GM21723 (cell line): ENCODE measurements at regions not wholly inside any gene's neighbourhood (a gene's known extent, or its start where the extent isn't known, plus 50 kb on each side); places are given as distances from the start of the nearest gene placed in this dataset.
"Not testable (repeated sequence)": the region's sequence is repeated elsewhere in the genome, so short reads cannot be mapped to it uniquely, and the experiment has no call there.

Source experiments
- ATAC-seq: cut with Tn5 transposase; IDR thresholded peaks from one replicate; pipeline ENCODE4 v1.9.1; 2021; ENCODE audit warnings: mild to moderate bottlenecking, moderate library complexity; ENCODE audit not compliant: unreplicated experiment

DNA sequence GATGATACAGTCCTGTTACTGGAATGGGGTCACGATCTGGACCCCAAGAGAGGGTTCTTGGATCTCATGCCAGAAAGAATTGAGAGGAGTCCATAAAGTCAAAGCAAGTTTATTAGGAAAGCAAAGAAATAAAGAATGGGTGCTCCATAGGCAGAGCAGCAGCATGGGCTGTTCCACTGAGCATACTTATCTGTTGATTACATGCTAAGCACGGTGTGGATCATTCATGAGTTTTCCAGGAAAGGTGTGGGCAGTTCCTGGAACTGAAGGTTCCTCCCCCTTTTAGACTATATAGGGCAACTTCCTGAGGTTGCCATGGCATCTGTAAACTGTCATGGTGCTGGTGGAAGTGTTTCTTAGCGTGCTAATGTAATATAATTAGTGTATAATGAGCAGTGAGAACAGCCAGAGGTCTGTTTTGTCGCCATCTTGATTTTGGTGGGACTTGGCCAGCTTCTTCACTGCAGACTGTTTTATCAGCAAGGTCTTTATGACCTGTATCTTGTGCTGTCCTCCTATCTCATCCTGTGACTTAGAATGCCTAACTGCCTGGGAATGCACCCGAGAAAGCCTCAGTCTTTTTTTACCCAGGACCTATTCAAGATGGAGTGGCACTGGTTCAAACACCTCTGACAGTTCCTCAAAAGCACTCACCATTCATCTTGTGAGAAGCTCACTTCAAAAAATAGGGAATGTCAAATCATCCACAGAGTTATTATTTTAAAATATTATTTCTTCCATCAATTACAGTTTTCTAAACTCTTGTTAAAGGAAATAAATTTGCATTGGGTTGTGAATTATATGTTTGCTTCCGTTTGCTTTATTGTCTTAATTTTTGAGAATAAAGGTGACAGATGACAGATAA is 1358.8 kb upstream of the TMEM132C start:
- no peak for ATAC-seq

DNA sequence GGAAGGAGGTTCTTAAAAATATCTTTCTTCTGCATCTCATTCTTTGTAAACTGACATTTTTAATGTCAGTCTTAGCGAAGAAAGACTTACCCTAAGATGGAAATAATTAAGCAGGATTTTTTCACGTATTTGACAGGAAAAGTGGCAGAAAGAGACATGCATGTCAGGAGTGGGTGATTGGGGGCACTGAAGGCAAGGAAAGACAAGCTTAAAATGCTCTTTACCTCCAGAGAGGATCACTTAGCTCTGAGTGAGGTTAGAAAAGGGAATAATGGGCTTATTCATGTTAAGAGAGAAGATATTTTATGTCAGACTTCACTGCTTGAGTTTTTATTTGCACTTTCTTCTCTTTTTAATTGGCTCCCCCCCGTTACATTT is 1358.2 kb upstream of the TMEM132C start:
- ATAC-seq, result no peak

GRCh38 chr12:126910570-126910969 is 1356.4 kb upstream of the TMEM132C start:
- ATAC-seq, result no peak

DNA sequence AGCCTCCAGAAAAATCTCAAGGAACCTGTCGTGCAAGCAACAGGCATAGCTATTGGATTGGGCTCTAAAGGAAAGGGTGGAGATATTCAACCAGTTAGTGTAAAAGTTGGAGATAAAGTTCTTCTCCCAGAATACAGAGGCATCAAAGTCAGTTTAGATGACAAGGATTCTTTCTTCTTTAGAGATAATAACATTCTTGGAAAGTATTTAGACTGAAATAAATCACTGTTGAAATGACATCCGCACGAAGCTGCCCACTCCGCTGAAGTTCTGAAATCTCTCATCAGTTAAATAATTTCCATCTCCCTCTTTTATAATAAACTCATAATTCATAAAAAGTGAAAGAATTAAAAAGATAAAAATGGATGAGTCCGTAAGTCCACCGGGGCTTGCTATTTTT is 1354.9 kb upstream of the TMEM132C start:
- no peak for ATAC-seq

DNA sequence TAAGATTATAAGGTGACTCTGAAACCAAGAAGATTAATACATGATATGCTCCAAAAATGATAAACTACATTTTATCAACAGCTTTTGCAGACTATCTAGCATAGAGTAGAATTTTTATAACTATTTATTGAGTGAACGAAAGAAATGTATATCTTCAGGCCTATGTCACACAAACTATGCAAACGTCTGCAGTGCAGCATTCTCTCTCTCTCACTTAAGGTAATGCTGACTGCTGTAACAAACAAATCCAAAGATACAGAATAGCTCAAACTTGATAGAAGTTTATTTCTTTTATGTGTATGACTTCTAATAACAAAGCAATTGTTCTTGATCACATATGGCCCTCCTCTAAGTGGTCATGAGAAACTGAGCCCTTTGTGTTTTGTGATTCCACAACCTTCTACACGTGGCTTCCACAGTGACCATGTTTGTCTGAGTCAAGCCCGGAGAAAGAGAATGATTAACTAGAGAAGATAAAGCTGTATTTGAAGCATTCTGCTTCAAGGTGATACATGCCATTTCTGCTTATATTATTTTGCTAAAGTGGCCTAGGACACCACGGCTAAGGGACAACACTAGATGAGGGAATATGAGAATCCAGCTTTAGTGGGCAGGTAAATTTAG is 1352.7 kb upstream of the TMEM132C start:
- no peak for ATAC-seq

DNA sequence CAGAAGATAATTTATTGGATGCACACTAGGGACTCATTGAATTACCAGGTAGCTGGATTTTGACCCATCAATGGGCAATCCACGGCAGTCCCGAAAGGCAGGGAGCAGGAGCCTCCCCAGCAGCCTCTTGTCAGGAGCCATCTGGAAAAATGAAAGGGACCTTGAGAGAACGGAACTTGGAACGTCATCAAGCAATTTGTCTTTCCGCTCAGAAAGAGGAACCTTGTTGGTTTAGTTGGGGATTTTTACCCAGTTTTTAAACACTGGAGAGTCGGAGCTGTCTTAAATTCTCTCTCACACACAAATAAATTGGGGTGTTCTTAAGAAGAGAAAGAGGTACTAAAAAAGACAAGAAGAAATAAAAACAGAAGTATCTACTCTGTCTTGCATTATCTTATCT is 1351.7 kb upstream of the TMEM132C start:
- no peak for ATAC-seq

DNA sequence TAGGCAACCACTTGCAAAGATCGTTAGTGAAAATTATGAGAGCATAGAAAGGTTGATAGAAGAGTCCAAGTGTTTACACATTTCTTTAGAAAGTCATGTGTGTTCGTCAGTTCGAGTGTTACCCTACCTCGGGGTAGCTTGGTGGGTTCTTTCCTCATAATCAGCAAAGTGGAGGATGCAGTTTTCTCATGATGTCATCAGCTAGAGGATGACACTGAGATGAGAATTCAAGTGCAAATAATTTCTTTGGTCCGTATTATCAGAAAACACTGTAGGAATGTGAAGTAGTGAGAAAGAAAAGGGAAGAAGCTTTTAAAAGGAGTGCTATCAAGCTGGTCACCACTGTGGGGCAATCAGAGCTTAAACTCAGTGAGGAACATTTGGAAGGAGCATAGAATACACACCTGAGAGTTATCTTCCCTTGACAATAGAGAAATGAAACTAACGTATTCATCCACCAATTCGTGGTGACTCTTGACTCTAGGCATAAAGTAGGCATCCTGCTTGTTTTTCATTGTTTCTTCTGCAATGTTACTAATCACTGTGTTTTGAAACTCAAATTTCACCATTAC is 1340.9 kb upstream of the TMEM132C start:
- no peak for ATAC-seq

- no peak for ATAC-seq
Observed at GRCh38 chr12:126930234-126930633, 1336.7 kb upstream of the TMEM132C start.

DNA sequence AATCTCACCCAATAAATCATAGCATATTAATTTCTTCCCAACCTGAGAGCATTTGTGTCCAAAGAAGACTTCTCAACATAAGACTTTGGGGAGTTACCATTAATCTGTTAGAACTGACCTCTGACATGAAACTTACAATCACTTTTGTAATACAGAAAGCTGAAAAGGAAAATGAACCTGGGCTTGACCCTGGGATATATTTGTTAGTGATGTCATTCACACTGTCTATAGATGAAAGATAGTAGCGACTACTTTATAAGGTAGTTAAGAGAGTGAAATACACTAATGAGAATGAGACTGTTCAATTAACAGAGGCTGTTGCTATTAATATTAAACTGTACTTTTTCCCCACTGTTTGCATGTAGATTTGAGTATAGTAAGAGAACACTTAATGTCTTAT is 1334.8 kb upstream of the TMEM132C start:
- no peak for ATAC-seq

GRCh38 chr12:126935435-126935834 is 1331.5 kb upstream of the TMEM132C start:
- ATAC-seq, result no peak

GRCh38 chr12:126936181-126936851 is 1330.7 kb upstream of the TMEM132C start:
- ATAC-seq, result no peak

DNA sequence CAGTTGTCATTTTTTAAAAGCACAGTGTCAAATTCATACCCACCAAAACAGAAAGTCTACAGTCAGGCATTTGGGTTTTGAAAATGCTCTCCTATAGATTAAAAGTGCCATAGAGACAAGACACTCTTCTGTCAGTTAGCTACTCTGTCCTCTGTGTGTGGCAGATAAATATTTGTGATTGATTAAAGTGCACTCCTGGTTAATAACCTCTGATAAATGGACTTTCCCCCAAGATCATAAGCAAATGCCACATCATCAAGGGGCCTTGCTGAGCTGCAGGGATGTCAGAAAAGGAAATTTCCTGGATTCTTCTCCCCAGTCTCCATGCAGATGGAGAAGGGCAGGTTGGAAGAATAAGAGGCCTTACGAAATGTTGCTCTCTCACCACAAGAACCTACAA is 1329.5 kb upstream of the TMEM132C start:
- no peak for ATAC-seq

DNA sequence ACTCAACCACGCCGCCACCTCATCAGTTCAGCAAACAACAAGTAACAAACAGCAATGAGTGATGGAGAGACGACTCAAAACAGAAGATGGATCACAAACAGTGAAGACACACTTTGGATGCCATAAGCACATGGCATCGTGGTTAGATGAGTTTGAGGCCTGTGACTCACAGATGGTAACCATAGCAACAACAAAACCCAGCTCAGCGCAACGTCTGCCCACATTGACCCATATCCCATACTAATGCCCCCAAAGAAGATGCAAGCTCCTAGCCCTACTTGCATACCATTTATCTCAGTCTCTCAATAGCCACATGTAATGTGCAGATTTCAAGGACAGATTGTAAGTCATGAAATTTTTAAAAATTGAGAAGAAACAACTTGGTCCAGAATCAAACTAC is 1322.3 kb upstream of the TMEM132C start:
- ATAC-seq, result no peak

DNA sequence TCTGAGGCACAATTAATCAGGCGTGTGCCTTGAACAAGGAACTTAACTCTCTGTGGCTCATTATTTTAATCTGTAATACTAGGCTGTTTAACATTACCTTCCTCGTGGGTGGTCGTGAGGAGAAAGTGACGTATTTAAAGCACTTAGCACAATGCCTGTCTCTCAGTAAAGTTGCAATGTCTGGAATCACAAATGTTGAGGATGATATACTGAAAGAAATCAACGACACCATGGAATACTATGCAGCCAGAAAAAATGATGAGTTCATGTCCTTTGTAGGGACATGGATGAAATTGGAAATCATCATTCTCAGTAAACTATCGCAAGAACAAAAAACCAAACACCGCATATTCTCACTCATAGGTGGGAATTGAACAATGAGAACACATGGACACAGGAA is 1320.0 kb upstream of the TMEM132C start:
- not testable (repeated sequence) for ATAC-seq

GRCh38 chr12:126949558-126949957 is 1317.4 kb upstream of the TMEM132C start:
- no peak for ATAC-seq

DNA sequence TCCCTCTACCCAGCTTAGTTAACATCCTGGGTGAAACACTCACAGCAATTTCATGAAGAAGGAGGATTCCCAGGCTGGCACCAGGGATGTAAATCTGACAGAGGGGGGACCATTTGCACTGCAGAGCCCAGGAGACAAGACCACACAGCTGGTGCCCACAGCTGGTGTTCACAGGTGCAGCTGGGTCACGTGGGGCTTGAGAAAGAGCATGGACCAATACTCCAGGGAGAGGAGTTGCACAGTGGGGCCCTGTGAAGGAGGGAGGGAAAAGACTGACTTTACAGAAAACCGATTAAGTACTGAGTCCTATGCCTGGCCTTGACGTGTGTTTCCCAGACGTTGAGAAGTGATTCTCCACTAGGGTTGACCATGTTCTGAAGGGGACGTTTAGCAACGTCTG is 1316.7 kb upstream of the TMEM132C start:
- ATAC-seq, result no peak

DNA sequence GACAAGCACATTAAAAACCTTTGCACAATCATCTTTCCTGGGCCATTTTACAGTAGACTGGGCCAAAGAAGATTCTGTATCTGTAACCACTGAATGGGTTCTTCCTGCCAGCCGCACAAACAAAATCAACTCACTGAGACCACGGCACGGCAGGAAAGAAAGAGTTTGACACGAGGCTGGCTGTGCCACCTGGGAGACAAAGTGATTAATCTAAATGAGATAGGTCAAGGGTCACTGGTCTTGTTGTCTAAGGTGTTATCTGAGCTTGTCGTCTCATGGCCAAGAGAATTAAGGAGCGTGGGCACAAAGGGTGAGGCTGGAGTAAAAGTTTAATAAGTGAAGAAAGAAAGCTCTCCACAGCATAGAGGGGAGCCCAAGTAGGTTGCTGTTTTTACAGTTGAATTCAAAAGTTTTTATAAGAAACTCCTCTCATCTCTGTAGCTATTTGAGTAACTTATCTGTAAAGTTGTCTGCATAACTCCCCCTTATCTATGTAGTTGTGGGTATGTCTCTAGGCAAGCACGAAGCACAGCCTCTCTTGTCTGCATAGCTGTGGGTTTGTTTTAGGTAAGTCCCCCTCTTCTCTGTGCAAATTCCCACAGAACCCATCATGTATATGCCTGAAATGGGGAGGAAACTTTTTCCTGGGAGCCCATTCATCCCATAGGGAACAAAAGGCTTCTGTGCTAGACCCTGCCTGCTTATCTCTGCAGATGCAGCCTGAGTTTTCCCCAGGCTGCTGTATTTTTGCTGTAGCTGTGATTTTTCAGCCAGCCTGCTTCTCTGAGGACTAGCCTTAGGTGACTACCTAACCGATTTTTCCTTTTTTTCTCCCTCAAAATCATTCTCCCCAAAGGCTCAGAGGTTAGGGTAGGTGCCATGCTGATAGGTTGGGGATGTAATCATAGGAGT is 1314.6 kb upstream of the TMEM132C start:
- ATAC-seq, result no peak

- ATAC-seq, result no peak
Observed at GRCh38 chr12:126953365-126953889, 1313.5 kb upstream of the TMEM132C start.

DNA sequence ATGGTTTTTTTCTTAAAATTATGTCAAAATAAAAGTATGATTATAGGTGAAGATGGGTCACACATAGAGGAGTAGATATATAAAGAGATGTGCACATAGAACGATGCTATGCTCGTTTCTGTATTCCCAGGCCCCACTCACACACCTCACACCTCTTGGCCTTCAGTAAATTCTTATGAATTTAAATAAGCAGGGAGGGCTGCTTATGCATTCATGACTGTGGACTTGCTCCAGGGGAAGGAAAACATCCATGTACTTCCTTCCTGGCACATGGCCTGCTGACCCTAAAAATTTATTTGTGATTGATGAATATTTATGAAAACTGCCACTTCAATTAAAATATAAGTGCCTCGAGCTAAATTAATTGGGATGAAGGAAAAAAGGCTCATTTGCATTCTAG is 1306.7 kb upstream of the TMEM132C start:
- ATAC-seq, result no peak

DNA sequence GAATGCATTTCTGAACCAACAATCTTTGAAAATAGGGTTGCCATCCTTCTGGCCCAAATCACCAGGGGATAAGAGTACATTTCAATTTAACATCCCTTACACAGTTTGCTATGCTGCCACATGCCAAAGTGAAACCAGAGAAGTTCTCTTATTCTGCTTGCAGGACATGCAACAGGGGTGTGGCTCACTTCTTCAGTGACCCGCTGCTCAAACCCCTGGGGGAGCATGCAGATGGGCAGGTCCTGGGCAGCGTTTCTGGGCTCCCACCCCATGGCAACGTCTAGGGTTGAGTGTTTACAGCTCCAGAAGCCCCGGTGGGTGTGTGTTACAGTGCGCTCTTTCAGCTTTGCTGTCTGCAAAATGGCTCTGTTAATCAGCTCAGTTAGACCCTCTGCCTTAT is 1306.3 kb upstream of the TMEM132C start:
- no peak for ATAC-seq
